IPS-NIHi7 (cell line): ENCODE measurements at regions not wholly inside any gene's neighbourhood (a gene's known extent, or its start where the extent isn't known, plus 50 kb on each side); places are given as distances from the start of the nearest gene placed in this dataset.

Source experiments
- DNase-seq: peaks from one replicate; pipeline ENCODE4 v3.0.0; 2012; ENCODE audit warnings: mixed read lengths; ENCODE audit errors: extremely low spot score

DNA sequence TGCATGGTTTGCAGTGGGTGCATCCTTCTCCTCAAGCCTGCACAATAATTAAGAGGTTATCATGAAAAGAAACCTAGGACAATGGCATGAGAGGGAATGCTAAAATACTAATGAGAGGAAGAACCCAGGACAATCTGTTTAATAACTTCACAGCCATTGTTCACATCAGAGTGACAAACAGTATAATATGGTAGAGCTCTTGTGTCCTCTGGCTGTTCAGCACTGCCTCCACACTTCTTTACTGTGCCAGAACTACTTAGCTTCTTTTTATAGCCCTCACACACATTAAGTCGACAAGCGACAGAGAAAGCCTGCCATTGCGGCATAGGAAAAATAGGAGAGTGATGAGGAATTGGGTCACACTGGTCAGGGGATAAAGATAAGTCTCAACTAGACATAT lies 65.0 kb upstream of the MEIS2 start:
- no peak for DNase-seq

GRCh38 chr15:37166402-37166801 lies 66.1 kb upstream of the MEIS2 start:
- DNase-seq, result no peak

DNA sequence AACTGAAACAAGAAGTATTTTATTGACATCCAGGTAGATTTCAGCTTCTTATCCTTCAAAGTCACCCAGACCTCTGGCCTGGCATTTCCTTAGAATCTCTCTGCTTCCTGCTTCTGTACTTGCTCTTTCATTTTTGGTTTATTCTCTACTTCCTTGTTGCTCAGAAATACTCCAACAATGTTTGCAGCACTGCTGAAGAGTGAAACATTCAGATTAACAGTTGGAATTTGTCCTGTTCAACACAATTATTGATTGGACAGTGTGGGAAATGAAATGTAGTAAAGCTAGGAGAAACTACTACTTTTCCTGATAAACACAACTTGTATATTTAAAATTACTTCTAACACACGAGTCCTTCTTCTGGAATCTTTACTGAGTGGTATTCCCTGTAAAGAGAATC lies 81.0 kb upstream of the MEIS2 start:
- no peak for DNase-seq

DNA sequence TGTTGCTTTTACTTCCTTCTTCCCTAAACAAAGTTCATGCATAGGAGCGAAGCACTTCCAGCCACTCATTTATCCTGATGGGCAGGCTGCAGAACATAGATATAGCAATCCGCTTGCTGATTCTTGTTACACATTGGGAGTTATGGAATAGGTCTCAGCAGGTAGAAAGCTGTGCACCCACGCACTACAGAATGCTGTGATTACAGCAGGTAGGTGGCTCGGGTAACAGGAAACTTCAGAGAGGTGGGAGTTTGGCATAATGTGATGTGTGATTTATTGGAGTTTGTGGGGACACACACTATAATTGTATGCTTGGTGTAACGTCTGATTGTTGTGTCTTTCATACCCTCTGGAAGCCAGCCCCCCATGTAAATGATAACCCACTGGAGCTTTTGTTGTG lies 99.2 kb upstream of the MEIS2 start:
- DNase-seq, result no peak

DNA sequence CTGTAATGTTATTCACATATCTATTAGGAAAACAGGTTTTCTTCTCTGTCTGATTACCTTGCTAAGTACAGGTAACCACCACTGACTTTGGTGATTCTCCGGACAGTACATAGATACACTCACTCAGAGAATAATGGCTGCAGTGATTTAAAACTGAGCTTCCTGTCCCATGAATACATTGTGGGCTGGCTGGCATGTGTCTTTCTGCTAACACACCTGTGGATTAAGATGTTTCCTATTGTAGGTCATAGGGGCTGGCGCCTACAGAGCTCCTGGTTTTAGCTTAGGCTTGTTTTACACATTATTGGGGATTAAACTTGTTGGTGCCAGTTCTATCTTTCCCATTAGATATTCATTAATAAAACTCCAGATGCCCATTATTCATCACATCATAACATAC lies 102.7 kb upstream of the MEIS2 start:
- DNase-seq, result no peak

GRCh38 chr15:37204692-37205091 lies 104.3 kb upstream of the MEIS2 start:
- DNase-seq, result no peak

DNA sequence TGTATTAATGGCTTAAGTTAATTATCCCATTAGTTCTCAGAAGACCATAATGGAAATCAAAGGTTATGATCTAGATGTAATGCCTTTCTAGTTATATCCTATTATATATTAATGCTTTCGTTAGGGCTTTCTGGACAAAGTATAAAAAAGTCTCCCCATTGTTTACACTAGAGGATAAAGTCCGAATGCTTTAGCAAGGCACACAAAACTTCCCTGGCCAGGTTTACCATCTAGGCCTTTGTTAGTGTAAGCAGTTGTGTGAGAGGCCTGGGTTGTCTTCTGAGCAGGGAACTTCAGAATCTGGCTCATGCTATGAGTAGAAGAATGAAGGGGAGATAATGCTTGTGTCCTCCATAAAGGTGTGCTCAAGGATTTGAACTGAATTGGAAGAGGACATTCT lies 106.3 kb upstream of the MEIS2 start:
- no peak for DNase-seq

- DNase-seq, result no peak
Observed at GRCh38 chr15:37208146-37209040, 108.0 kb upstream of the MEIS2 start.

GRCh38 chr15:37209041-37209363 lies 108.7 kb upstream of the MEIS2 start:
- DNase-seq, result no peak

GRCh38 chr15:37217567-37217966 lies 117.2 kb upstream of the MEIS2 start:
- no peak for DNase-seq

DNA sequence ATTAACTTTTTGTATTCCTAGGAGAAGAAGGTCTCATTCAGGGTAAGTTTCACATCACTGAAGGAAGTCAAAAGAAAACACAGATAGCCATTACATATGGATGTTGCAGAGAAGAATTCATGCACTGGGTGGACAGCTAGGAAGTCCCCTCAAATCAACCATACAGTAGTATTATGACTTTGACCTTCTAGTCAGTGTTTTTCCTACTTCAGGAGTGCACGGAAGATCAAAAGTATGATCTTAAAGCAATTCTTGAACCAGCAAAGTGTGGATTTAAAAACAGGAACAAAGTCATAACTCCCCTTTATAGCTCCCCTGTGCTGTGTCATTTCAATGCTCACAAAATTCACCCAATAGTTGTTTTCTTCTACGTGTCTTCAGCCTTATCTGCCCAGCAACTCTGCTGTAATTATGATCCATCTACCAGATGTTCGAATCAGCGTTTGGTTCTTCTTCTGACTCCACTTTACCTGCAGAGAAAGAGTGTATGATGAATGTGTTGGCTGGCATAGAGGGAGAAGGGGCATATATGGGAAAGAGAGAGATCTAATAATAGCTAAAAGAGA lies 118.1 kb upstream of the MEIS2 start:
- DNase-seq, result no peak

GRCh38 chr15:37219211-37219701 lies 118.9 kb upstream of the MEIS2 start:
- DNase-seq, result peak; percentile 18

DNA sequence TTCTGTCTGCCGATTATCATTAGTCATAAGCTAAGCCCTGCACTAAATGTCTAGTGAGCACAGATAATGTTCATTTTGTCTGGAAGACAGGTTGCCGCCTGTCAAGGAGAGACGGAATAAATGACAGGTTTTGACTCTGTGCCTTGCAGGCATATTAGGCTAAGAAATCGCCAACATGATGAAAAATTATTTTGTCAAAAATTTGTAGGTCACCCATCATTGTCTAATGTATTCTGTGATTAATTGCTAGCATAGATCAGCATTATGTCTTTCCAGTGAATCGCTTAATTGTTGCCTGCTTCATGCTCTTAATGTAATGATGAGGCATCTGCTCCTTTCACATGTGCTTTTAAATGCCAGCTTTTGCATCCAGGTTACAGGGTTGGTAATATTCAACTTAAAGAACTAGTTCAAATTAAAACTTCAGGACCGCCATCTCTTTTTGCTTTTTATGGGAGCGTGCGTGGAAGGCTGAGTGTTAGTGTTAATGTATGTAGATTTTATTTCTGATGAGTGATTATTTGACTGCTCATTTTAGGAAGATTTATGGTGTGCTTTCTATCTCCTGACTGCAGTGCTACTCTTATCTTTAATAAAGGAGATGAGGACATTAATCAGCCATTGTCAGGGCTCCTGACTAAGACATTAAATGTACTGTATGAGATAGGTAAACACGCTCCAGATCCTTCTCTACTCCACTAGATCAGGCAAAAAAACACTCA lies 120.8 kb upstream of the MEIS2 start:
- DNase-seq, result no peak

DNA sequence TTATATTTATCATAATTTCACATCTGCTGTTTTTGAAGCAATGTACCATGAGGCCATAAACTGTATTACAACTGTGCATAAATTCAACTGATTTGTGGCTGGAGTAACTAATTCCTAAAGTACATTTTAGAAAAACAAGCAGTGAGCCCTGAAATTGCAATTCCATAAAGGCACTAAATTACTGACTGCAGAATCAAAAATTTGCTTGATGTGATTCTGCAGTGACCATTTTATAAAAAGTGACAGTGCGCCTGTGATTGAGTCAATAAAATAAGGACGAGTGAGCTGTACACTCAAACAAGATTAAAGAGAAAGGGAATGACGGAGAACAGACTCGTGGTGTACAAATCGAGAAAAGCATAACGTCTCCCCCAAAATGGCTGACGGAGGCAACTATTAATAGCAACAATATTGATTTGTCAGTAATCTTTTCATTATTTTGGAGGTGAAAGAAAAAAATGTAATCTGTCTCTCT lies 121.4 kb upstream of the MEIS2 start:
- DNase-seq, result no peak

DNA sequence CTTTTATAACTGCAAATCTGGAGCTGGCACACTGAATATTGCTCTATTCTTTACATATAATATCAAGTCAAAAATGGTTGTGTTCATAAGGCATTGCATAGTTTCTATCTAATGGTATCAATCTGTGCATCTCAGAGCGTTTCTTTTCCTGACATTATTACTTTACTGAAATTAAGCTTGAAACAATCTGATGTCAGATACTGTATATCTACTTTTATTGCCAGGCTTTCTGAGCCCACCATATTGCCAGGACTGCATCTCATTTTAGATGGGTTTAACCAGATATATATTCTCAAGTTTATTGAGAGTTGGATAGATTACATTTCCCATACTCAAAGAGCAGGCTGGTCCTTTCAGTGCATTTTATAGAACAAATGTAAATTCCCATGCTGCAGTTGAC lies 122.7 kb upstream of the MEIS2 start:
- no peak for DNase-seq

GRCh38 chr15:37229855-37230619 lies 129.7 kb upstream of the MEIS2 start:
- no peak for DNase-seq

DNA sequence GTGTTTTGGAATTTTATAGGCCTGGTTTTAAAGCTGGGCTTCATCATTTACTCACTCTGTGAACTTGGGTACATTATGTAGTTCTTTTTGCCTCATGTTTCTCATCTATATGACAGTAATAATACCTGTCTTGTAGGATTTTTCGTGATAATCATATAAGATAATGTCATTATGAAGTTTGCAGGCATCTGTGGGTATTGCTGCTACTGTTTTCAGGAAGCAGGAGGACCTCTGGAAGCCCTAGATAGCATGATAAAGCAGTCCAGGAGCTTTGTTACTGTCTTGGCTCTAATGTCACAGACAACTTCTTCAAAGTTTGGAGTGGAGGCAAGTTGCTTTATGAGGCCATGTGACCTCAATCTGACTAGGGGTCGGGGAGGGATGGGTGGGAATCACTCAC lies 145.0 kb upstream of the MEIS2 start:
- DNase-seq, result no peak

GRCh38 chr15:37246065-37246464 lies 145.7 kb upstream of the MEIS2 start:
- DNase-seq, result no peak

DNA sequence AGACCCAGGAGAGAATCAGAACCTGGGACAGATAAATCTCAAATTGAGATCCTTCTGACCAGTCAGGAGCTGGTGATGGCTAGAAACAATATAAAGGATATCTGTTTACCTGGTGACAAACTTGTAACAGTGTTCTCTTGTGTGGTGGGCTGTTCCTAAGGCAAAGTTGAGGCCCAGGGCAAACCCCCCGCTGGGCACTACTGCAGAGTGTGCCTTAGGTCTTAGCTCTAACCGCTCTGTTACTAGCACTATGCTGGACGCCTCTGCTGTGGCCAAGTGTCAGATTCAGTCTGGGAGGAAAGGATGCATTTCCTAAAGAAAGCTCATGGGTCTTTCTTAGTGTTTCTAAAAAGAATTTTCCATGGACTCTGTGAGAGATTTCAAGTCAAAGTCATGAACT lies 146.5 kb upstream of the MEIS2 start:
- no peak for DNase-seq

DNA sequence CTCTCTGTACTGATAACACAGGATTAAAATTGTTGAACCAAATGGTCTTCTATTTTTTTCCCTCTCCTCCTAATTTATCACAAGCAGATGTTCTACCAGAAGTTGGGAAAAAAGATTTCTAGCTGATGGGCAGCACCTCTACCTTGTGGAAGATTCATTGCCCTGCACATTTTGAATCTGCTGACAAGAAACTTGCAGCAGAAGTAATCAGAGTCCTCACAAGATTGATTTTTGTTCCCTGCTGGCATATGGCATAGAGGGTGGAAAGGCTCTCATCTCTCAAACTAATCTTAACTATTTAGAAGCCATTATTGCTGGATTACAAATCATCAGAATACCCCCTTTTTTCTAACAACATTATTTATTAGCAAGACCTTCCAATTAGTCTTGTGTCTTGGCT lies 148.9 kb upstream of the MEIS2 start:
- DNase-seq, result no peak

- no peak for DNase-seq
Observed at GRCh38 chr15:37252530-37252929, 152.2 kb upstream of the MEIS2 start.

DNA sequence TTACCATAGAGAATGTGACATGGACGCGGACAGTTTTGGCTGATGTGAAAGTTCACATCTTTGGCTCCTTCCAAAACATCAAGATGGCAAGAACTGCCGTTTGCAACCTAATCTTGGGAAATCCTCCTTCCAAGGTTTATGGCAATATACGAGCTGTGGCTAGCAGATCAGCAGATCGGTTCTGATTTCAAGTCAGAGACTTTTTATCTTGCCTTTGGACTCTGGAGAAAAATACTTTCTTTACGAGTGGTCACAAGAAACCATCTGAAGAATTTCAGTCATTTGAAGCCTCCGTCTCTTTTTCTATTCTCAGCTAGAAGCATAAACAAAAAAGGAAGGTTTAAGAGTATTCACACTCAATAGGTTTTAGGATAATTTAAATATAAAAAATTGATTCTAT lies 153.5 kb upstream of the MEIS2 start:
- no peak for DNase-seq
